ENCODE measurements at regions not wholly inside any gene's neighbourhood (a gene's known extent, or its start where the extent isn't known, plus 50 kb on each side); places are given as distances from the start of the nearest gene placed in this dataset.

DNA sequence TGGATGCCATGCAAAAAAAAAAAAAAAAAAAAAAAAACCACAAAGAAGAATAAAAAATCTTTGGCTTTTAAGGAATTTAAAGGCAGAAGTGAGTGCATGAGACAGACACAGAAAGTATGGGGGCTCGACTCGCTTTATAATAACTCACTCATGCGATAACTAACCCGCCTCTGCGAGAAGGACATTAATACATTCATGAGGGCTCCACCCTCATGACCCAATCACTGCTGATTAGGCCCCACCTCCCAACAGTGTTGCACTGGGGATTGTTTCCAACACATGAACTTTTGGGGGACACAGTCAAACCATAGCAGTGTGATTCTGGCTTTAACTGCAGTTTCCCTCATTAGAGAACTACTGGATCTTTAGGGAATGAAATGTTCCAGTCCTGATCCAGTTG lies 78.1 kb downstream of the QDPR start:
- TF ChIP-seq, protein P1, sequence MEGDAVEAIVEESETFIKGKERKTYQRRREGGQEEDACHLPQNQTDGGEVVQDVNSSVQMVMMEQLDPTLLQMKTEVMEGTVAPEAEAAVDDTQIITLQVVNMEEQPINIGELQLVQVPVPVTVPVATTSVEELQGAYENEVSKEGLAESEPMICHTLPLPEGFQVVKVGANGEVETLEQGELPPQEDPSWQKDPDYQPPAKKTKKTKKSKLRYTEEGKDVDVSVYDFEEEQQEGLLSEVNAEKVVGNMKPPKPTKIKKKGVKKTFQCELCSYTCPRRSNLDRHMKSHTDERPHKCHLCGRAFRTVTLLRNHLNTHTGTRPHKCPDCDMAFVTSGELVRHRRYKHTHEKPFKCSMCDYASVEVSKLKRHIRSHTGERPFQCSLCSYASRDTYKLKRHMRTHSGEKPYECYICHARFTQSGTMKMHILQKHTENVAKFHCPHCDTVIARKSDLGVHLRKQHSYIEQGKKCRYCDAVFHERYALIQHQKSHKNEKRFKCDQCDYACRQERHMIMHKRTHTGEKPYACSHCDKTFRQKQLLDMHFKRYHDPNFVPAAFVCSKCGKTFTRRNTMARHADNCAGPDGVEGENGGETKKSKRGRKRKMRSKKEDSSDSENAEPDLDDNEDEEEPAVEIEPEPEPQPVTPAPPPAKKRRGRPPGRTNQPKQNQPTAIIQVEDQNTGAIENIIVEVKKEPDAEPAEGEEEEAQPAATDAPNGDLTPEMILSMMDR (IDR thresholded peaks at IDR 0.05): no peak
- TF ChIP-seq POLR2AphosphoS5 (IDR thresholded peaks at IDR 0.05): no peak

Data from breast epithelium (tissue), 3 donors.